GM21825 (cell line): ENCODE measurements at regions not wholly inside any gene's neighbourhood (a gene's known extent, or its start where the extent isn't known, plus 50 kb on each side); places are given as distances from the start of the nearest gene placed in this dataset.

ENCODE experiments used
- ATAC-seq: cut with Tn5 transposase; IDR thresholded peaks from one replicate; pipeline ENCODE4 v1.9.1; 2021; ENCODE audit warnings: mild to moderate bottlenecking, moderate library complexity; ENCODE audit not compliant: unreplicated experiment

GRCh38 chr5:114678778-114679177, 316.9 kb downstream of the KCNN2 start:
- no peak for ATAC-seq

- ATAC-seq = no peak
Measured at GRCh38 chr5:114665551-114665950, 303.7 kb downstream of the KCNN2 start.

DNA sequence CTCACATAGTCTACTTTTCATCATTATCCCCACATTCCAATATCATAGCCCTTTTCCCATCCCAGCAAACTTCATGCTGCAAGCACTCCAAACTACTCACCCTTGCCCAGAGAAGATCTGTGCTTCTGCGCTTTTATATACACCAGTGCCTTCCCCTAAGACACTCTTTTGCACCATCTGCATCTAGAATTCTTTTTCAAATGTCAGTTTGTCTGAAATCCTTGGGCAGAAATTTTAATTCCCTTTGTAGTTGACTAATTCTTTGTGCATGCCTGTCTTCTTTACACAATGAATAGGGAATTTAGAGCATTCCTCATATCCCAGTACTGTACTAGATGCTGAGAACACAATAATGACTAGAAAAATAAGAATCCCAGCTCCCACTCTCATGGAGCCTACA, 298.9 kb downstream of the KCNN2 start:
- no peak for ATAC-seq

DNA sequence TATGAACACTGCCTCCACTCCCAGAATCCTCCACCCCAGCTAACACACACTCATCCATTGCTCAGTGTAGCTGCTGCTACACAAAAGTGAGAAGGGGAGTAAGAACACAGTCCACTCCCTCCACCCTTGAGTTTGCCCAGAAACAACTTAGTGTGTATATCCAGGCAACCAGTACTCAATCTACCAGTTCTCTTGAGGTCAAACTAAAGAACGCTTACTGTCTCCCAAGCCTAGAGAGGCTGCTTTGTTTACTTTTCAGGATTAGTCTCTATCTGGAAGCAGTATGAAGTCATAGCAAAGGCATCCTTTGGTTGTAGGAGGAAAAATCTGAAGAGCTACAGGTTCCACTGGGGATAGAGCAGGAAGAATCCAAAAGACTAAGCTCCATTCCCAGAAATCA, 296.3 kb downstream of the KCNN2 start:
- no peak for ATAC-seq

GRCh38 chr5:114657342-114658130, 295.7 kb downstream of the KCNN2 start:
- no peak for ATAC-seq

DNA sequence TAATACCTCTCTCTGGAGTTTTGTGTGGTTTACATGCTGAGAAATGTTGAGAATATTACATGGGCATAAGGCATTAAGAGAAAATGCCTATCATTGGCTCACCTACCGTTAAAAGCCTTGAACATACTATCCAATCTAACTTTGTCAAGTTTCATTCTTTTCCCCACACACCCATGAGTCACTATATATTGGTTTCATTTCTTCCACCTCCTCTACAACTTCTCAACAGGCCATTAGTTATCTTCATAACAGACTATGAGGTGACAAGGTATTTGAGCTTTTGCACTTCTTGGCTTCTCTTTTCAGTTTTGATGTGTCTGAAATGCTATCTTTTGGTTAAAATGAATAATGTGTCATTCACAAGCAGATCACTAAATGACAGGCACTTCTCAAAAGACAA, 288.0 kb downstream of the KCNN2 start:
- ATAC-seq = no peak

DNA sequence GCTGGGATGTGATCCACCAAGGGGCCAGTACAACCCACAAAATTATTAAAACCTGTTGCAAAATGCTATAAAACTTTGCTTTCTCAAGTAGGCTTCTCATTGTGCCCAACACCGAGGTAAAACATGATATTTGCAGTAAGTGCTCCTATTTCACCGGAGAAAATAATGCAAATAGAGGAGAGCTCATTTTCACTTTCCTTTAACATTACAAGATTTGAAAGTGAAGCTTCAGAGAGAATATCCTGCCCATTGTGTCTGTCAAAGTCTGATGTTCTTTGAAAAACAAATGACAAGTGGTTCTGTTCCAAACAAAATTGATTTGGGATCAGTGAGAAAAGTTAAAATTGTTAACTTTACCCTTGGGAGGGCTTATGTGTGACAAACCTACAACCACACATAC, 287.1 kb downstream of the KCNN2 start:
- ATAC-seq = no peak

- ATAC-seq = no peak
Measured at GRCh38 chr5:114644576-114644975, 282.7 kb downstream of the KCNN2 start.

DNA sequence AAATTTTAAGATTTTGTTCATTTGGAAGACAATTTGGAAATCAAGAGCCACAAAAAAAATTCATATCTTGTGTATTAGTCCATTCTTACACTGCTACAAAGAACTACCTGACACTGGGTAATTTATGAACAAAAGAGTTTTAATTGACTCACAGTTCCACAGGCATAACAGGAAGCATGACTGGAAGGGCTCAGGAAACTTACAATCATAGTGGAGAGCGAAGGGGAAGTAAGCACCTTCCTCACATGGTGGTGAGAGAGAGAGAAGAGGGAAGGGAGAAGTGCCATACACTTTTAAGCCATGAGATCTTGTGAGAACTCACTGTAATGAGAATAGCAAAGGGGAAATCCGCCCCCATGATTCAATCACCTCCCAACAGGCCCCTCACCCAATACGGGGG, 274.4 kb downstream of the KCNN2 start:
- no peak for ATAC-seq

- no peak for ATAC-seq
Measured at GRCh38 chr5:114634967-114635901, 273.4 kb downstream of the KCNN2 start.

DNA sequence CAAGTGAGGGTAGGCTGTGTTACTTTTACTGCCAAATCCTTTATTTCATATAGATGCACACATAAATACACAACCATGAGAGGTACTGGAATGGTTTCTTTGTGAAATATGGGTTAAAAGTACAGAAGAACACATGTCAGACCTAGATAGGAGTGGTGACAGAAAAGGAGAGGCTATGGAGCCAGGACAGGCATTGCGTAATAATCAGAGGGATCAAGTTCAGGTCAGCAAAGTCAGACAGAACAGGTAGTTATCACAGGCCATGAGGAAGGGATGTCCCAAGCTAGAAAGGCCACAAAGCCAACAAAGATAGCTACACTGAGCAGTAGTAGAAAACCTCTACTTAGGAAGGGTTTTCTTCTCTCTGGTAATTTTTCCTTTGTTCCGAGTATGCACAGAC, 272.6 kb downstream of the KCNN2 start:
- no peak for ATAC-seq

DNA sequence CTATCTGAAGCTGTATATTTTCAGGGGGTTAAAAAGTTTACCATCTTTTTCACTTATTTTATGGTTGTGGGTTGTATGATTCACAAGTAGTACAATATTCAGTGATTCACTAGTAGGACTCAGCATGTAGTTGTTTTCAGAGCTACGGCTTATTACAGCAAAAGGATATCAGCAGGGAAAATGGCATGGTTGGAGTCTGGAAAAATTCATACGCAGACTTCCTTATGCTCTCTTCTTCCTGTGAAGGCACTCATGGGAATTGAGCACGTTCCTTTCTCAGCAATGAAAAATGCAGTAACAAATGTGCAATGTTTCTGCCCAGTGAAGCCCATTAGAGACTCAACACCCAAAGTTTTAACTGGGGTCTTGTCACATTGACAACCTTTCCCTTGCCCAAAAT, 250.5 kb downstream of the KCNN2 start:
- ATAC-seq = no peak

DNA sequence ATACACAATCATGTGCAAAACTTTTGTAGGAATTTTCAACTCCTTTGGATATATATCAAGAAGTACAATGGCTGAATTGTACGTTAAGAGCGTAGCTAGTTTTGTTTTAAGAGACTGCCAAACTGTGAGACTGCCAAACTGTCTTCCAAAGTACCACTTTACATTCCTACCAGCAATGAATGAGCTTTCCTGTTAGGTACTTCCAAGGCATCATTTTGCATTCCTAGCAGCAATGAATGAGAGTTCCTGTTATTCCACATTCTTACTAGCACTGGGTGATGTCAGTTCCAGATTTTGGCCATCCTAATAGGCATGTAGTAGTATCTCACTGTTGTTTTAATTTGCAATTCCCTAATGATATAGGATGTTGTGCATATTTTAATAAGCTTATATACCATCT, 219.3 kb downstream of the KCNN2 start:
- no peak for ATAC-seq

DNA sequence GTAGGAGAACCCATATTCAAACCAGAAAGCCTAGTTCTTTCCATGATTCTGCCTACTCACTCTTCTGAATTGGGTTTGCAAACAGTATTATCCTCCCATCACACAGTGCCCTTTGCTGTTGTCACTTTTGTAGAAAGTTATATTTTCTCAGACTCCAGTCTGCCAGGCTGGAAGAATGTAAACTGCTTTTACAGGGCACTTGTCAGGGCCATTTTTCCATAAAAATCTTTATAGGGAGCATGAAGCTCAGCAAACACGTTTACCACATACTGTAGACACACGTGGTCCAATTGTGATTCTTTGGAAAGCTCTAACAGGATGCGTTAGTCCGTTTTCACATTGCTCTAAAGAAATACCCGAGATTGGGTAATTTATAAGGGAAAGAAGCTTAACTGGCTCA, 204.0 kb downstream of the KCNN2 start:
- ATAC-seq = no peak

DNA sequence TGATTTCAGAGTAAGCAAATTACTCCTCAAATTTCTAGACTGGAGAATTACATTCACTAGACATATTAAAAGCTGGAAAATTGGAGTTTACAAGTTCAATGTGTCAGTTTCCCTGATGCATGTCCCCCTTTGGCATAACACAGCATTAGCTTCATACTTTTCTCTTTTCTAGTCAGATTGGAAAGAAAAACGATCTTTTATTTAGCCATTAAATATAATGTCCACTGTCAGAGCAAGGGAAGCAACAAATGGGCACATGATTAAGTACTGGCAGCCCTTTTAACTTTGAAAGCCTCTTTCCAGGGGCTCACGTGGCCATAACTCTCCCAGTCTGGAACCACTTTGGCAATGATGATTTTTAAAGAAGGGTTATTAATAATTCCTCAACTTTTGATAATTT, 203.3 kb downstream of the KCNN2 start:
- no peak for ATAC-seq

- no peak for ATAC-seq
Measured at GRCh38 chr5:114561415-114561814, 199.5 kb downstream of the KCNN2 start.
